ENCODE measurements at regions not wholly inside any gene's neighbourhood (a gene's known extent, or its start where the extent isn't known, plus 50 kb on each side); places are given as distances from the start of the nearest gene placed in this dataset.
"Not testable (repeated sequence)": the region's sequence is repeated elsewhere in the genome, so short reads cannot be mapped to it uniquely, and the experiment has no call there.

DNA sequence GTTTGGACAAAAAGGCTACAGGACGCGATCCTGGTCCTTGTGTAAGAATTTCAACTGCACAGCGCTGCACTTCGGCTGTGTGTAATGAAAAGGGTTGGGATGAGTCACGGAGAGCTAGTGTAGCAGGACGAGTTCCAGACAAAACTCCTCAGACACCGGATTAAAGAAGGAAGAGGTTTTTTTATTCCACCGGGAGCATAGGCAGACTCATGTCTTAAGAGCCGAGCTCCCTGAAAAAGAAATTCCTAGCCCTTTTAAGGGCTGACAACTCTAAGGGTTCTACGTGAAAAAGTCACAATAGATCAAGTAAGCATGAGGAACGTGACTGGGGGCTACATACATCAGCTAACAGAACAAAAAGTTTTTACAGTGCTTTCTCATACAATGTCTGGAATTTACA is 54.8 kb upstream of the FAM90A1 start:
- not testable (repeated sequence) for DNase-seq (ENCODE audit: low spot score)

DNA sequence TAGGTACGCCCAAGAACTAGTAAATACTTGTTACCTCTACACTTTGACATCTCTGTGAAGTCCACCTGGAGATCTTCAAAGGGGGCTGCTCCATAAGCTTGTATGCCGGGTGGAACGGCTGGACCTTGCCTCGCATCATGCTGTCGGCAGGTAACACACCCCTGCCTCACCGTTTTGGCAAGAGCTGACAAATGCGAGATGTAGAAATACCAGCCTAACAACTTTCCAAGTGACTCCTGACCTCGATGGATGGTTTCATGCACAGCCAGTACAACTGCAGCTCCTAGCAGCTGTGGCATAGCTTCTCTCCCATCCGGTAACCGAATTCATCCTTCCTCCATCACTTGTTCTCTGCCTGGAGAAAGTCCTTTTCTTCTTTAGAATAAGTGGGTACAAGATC is 58.3 kb upstream of the FAM90A1 start:
- not testable (repeated sequence) for DNase-seq (ENCODE audit: low spot score)

DNA sequence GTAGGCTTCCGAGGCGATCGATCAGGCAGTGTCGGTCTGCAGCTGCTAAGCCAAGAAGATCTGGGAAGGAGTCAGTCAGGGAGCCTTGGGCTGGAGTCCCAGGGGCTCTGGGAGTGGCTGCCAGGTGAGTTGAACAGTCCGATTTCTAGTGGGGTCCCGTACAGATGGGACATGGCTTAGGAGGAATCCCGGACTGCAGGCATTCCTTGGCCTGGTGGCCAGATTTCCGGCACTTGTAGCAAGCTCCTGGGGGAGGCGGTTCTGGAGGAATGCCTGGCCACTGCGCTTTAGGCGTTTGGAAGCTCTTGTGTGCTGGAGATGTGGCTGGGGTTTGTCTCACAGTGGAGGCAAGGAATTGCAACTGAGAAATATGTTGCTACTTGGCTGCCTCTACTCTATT is 64.3 kb upstream of the FAM90A1 start:
- DNase-seq (ENCODE audit: low spot score), result not testable (repeated sequence)

DNA sequence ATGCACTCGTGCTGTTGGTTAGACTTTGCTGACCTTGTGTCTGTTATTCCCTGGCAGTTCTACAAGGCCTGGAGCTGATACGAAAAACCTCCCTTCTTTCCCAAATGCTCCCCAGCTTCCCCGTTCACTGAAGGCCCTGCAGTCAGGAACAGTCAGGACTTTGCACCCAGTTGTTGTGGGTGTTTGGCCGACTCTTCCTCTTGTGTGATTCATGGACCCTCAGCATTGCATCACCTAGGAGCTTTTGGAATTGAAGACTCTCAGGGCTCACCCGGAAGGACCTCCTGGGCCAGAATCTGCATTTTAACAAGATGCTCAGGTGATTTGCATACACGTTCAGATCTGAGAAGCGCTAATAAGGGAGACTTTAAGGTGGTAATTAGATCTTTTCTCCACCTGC is 67.2 kb upstream of the FAM90A1 start:
- not testable (repeated sequence) for DNase-seq (ENCODE audit: low spot score)

DNA sequence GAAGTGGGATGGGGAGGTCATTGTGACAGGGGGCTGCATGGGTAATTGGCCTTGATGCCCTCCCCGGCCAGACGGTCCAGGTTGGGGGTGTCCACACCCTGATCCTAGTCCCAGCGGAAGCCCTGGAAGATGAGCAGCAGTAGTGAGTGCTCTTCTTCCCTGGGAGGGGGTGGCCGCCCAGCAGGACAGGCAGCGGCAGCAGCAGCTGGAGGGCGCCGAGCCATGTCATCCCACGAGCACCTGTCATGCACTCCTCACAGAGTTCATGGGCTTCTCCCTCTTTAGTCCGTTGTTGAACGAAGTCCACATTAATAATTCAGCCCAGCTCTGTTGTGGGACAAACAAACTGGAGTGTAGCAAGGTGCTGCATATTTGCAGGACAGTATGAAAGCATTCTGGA is 81.2 kb upstream of the FAM90A1 start:
- not testable (repeated sequence) for DNase-seq (ENCODE audit: low spot score)

- DNase-seq (ENCODE audit: low spot score), result not testable (repeated sequence)
These were observed 88.6 kb upstream of the FAM90A1 start for GRCh38 chr12:8315997-8316396.

- DNase-seq (ENCODE audit: low spot score), result not testable (repeated sequence)
These were observed 90.3 kb upstream of the FAM90A1 start for GRCh38 chr12:8317675-8318074.

DNA sequence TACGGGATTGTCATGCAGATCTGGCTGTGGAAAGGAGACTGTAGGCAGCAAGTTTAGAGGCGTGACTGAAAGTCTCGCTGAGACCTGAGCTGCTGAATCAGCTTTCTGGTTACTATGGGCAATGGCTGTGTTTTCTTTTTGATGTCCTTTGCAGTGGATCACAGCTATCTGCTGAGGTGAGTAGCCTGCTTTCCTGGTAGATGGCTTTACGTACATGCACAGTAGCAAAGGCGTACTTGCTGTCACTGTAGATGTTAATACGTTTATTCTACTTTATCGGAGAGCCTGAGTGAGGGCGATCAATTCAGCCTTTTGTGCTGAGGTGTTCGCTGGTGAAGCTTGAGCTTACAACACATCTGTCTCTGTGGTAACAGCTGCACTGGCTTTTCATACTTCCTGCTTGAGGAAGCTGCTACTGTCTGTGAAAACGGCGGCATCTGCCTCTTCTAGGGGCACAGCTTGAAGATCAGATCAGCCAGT is 92.9 kb upstream of the FAM90A1 start:
- not testable (repeated sequence) for DNase-seq (ENCODE audit: low spot score)

- not testable (repeated sequence) for DNase-seq (ENCODE audit: low spot score)
These were observed 93.5 kb upstream of the FAM90A1 start for GRCh38 chr12:8320791-8321370.

DNA sequence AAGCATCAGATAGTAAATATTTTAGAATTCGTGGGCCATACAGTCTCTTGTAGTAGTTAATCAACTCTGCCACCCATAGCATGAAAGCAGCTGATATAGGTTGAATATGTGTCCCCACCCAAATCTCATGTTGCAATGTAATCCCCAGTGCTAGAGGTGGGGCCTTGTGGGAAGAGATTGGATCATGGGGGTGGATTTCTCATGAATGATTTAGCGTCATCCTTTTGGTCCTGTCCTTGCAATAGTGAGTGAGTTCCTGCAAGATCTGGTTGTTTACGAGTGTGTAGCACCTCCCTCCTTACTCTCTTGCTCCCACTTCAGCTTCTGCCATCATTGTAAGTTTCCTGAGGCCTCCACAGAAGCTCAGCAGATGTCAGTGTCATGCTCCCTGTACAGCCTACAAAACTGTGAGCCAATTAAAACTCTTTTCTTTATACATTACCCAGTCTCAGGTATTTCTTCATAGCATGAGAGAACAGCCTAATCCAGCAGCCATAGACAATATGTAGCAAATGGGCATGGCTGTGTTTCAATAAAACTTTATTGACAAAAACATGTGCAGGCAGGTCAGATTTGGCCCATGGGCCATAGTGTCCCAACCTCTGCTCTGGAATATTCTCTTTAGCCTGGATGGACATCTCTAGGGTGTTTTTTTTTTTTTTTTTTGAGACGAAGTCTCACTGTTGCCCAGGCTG is 97.9 kb upstream of the FAM90A1 start:
- DNase-seq (ENCODE audit: low spot score), result not testable (repeated sequence)

- not testable (repeated sequence) for DNase-seq (ENCODE audit: low spot score)
These were observed 101.4 kb upstream of the FAM90A1 start for GRCh38 chr12:8328835-8329234.

GRCh38 chr12:8332373-8332772 is 105.0 kb upstream of the FAM90A1 start:
- DNase-seq (ENCODE audit: low spot score), result not testable (repeated sequence)

DNA sequence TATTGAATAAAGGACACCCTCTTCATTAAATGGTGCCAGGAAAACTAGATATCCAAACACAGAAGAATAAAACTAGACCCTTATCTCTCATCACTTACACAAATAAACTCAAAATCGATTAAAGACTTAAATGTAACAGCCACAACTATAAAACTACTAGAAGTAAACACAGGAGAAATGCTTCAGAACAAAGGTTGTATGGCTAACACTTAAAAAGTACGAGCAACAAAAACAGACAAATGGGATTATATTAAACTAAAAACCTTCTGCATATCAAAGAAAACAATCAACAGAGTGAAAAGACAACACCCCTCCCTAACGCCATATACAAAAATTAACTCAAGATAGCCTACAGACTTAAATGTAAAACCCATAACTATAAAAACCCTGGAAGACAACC is 104.7 kb upstream of the CLEC6A start:
- not testable (repeated sequence) for DNase-seq (ENCODE audit: low spot score)

DNA sequence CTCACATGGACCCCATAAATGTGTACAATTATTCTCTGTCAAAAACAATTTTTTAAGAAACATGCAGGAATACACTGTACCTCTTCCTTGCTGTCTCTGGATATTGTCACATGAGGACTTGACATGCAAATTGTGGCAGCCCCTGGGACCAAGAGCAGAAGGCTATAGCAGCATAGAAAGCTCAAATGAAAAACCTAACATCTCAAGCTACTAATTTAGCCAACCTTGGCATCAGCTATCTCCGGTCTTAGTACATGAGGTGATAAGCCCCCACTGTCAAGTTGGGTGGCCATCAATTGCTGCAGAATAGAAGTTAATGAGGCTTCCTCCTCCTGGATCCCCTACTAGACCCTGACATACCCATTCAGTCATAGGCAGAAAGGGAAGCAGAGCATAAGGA is 101.0 kb upstream of the CLEC6A start:
- not testable (repeated sequence) for DNase-seq (ENCODE audit: low spot score)

DNA sequence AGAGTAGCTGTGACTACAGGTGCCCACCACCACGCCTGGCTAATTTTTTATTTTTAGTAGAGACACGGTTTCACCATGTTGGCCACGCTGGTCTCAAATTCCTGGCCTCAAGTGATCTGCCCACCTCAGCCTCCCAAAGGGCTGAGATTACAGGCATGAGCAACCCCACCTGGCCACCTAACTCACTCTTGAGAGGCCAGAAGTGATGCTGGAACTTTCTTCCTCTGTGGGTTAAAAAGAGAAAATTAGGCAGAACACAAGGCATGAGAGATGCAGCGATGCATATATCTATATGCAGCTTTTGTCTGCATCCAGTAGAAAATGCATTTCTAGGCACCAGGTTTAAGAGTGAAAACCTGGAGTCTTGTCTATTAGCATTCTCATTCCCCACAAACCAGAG is 100.2 kb upstream of the CLEC6A start:
- DNase-seq (ENCODE audit: low spot score), result not testable (repeated sequence)

GRCh38 chr12:8373744-8374143 is 82.0 kb upstream of the CLEC6A start:
- not testable (repeated sequence) for DNase-seq (ENCODE audit: low spot score)

DNA sequence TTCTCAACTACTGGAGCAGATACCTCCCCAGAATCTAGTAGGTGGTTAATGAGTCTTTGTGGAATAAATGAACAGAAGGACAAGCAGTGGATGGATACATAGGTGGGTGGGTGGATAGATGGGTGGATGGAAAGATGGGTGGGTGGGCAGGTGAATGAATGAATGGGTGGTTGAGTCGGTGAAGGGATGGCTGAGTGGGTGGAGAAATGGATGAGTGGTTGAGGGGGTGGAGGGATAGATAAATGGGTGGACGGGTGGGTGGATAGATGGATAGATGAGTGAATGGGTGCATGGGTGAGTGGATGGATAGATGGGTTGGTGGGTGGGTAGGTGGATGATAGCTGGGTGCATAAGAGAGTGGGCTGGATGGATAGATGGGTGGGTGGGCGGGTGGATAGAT is 80.6 kb upstream of the CLEC6A start:
- DNase-seq (ENCODE audit: low spot score), result not testable (repeated sequence)

GRCh38 chr12:8377756-8378155 is 78.0 kb upstream of the CLEC6A start:
- DNase-seq (ENCODE audit: low spot score), result peak; percentile 55

GRCh38 chr12:8382556-8382955 is 73.2 kb upstream of the CLEC6A start:
- DNase-seq (ENCODE audit: low spot score), result not testable (repeated sequence)

DNA sequence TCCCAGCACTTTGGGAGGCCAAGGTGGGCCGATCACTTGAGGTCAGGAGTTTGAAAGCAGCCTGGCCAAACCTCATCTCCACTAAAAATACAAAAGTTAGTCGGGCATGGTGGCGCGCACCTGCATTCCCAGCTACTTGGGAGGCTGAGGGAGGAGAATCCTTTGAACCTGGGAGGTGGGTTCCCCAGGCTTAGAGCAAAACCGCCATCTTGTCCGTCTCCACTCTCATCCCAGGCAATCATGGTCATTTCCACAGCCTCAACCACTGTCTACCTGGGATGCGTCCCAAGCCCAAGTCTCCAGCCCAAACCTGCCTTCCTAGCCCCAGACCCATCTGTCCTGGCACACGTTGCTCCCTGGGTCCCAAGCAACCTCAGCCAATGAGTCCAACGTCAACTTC is 71.1 kb upstream of the CLEC6A start:
- DNase-seq (ENCODE audit: low spot score), result peak; percentile 74

- DNase-seq (ENCODE audit: low spot score), result peak; percentile 73
These were observed 70.3 kb upstream of the CLEC6A start for GRCh38 chr12:8385431-8385830.

DNA sequence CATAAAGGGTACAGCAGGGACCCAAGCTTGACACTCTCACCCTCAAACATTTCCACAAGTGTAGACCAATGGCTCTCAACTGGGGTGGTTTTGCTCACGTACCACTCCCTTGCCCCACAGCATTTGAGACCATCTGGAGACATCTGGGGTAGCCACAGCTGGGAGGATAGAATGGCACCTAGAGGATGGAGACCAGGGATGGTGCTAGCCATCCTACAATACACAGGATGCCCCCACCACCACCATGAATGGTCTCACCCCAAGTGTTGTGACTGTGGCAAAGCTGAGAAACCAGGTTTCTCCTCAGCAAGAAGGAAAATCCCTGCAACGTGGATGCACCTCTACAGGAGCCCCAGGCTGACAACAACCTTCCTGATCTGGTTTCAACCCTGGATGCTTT is 69.1 kb upstream of the CLEC6A start:
- DNase-seq (ENCODE audit: low spot score), result peak; percentile 11

- peak; percentile 65 for DNase-seq (ENCODE audit: low spot score)
These were observed 66.5 kb upstream of the CLEC6A start for GRCh38 chr12:8389296-8389695.
